ENCODE measurements at regions not wholly inside any gene's neighbourhood (a gene's known extent, or its start where the extent isn't known, plus 50 kb on each side); places are given as distances from the start of the nearest gene placed in this dataset.

- no peak for DNase-seq (ENCODE audit: low read depth in 2 of 3, low spot score in 1 of 3)
Measured at GRCh38 chr3:41138146-41138545, 61.2 kb upstream of the CTNNB1 start.

- no peak for DNase-seq (ENCODE audit: low read depth in 2 of 3, low spot score in 1 of 3)
Measured at GRCh38 chr3:41138601-41139000, 60.7 kb upstream of the CTNNB1 start.

GRCh38 chr3:41140242-41140641 is 59.1 kb upstream of the CTNNB1 start:
- DNase-seq (ENCODE audit: low read depth in 2 of 3, low spot score in 1 of 3), result no peak

- no peak for DNase-seq (ENCODE audit: low read depth in 2 of 3, low spot score in 1 of 3)
Measured at GRCh38 chr3:41141433-41142167, 57.7 kb upstream of the CTNNB1 start.

GRCh38 chr3:41143421-41144031 is 55.8 kb upstream of the CTNNB1 start:
- DNase-seq (ENCODE audit: low read depth in 2 of 3, low spot score in 1 of 3), result no peak

GRCh38 chr3:41144631-41145030 is 54.7 kb upstream of the CTNNB1 start:
- no peak for DNase-seq (ENCODE audit: low read depth in 2 of 3, low spot score in 1 of 3)

- DNase-seq (ENCODE audit: low read depth in 2 of 3, low spot score in 1 of 3), result no peak
Measured at GRCh38 chr3:41148478-41148877, 50.8 kb upstream of the CTNNB1 start.

GRCh38 chr3:41148901-41149300 is 50.4 kb upstream of the CTNNB1 start:
- no peak for DNase-seq (ENCODE audit: low read depth in 2 of 3, low spot score in 1 of 3)

Data from stimulated activated CD4-positive, alpha-beta T cell treated with anti-CD3 and anti-CD28 coated beads, Interleukin-12 subunit alpha, Interleukin-12 subunit beta, amount 100 ng/mL, for 48 hours (primary cell).